ENCODE measurements at regions not wholly inside any gene's neighbourhood (a gene's known extent, or its start where the extent isn't known, plus 50 kb on each side); places are given as distances from the start of the nearest gene placed in this dataset.

- TF ChIP-seq CTCF (IDR thresholded peaks at IDR 0.05): no peak
- no peak for TF ChIP-seq POLR2A (IDR thresholded peaks at IDR 0.05)
These were observed 147.9 kb upstream of the NCOR2 start for GRCh38 chr12:124715121-124715990.

Measured in lower leg skin (tissue), 3 donors.